Keratinocyte (primary cell): ENCODE measurements at regions not wholly inside any gene's neighbourhood (a gene's known extent, or its start where the extent isn't known, plus 50 kb on each side); places are given as distances from the start of the nearest gene placed in this dataset.

Experiments
- DNase-seq: peaks from one replicate; pipeline ENCODE4 v3.0.0-alpha.2; 2011; ENCODE audit warnings: low read depth, missing footprints, low spot score
- FAIRE-seq: peaks from 2 replicates; lab custom pipeline; 2011; peaks lifted over from hg19 to GRCh38; lab: Jason Lieb, UNC
- H2AFZ ChIP-seq: 2 replicates; pipeline ENCODE4 v1.6.0; 2012; ENCODE audit warnings: low read length, control low read depth, inconsistent platforms; ENCODE audit not compliant: control insufficient read depth
- H3K27ac ChIP-seq: 2 replicates; pipeline ENCODE4 v1.5.1; 2011; ENCODE audit warnings: low read length; ENCODE audit not compliant: control insufficient read depth, insufficient read depth
- H3K27me3 ChIP-seq: 3 replicates; pipeline ENCODE4 v1.6.0; 2011; ENCODE audit warnings: low read length; ENCODE audit not compliant: control insufficient read depth, insufficient read depth; ENCODE audit errors: extremely low read depth
- H3K36me3 ChIP-seq, 2 experiments: 2 replicates in 1 of 2; 3 replicates in 1 of 2; pipeline ENCODE4 v1.5.1; 2011; ENCODE audit warnings: low read length in 2 of 2, mild to moderate bottlenecking in 1 of 2; ENCODE audit not compliant: control insufficient read depth in 2 of 2, insufficient read depth in 2 of 2; ENCODE audit errors: extremely low read depth in 1 of 2
- H3K4me1 ChIP-seq: 3 replicates; pipeline ENCODE4 v1.5.1; 2011; ENCODE audit warnings: low read length; ENCODE audit not compliant: control insufficient read depth, insufficient read depth; ENCODE audit errors: extremely low read depth
- H3K4me2 ChIP-seq: 3 replicates; pipeline ENCODE4 v1.6.0; 2011; ENCODE audit warnings: low read depth, low read length; ENCODE audit not compliant: control insufficient read depth, insufficient read depth; ENCODE audit errors: extremely low read depth
- H3K4me3 ChIP-seq, 3 experiments: fragments of 200-600 bp in 1 of 3; sonication (generic) in 1 of 3; 2 replicates in 2 of 3; 3 replicates in 1 of 3; pipeline ENCODE4 v1.5.1; 2011 to 2016; ENCODE audit warnings: low read length in 3 of 3, mild to moderate bottlenecking in 3 of 3, control low read depth in 2 of 3, inconsistent platforms in 1 of 3, low read depth in 1 of 3, mixed read lengths in 1 of 3, mixed run types in 1 of 3, moderate library complexity in 1 of 3; ENCODE audit not compliant: control insufficient read depth in 2 of 3, insufficient read depth in 2 of 3; ENCODE audit errors: extremely low read depth in 1 of 3
- H3K79me2 ChIP-seq: 2 replicates; pipeline ENCODE4 v1.6.0; 2012; ENCODE audit warnings: low read length; ENCODE audit not compliant: control insufficient read depth, insufficient read depth
- H3K9ac ChIP-seq: 3 replicates; pipeline ENCODE4 v1.6.0; 2011; ENCODE audit warnings: low read length; ENCODE audit not compliant: control insufficient read depth, insufficient read depth; ENCODE audit errors: extremely low read depth
- H3K9me1 ChIP-seq: 3 replicates; pipeline ENCODE4 v1.6.0; 2011; ENCODE audit warnings: low read length; ENCODE audit not compliant: control insufficient read depth, insufficient read depth; ENCODE audit errors: extremely low read depth
- H3K9me3 ChIP-seq: 2 replicates; pipeline ENCODE4 v1.5.1; 2012; ENCODE audit warnings: low read depth, low read length; ENCODE audit not compliant: control insufficient read depth
- H4K20me1 ChIP-seq: 3 replicates; pipeline ENCODE4 v1.6.0; 2011; ENCODE audit warnings: low read length; ENCODE audit not compliant: control insufficient read depth, insufficient read depth; ENCODE audit errors: extremely low read depth
- EZH2 ChIP-seq: IDR thresholded peaks from one replicate; pipeline ENCODE4 v1.6.1; 2012; ENCODE audit warnings: inconsistent platforms, mild to moderate bottlenecking, low read length, moderate library complexity
- dilution Hi-C: fragments of 300-500 bp; cut with MboI; formaldehyde crosslinking; loops from one replicate; pipeline ENCODE4 v1.7.0; 2020; ENCODE audit warnings: low sequenced_read_pairs; ENCODE audit not compliant: extremely low pct_ligation_motif_present
- TF ChIP-seq, protein P1 (sequence below), 3 experiments: IDR thresholded peaks in 1 of 3; conservative IDR thresholded peaks in 1 of 3; optimal IDR thresholded peaks in 1 of 3; 2 replicates in 2 of 3; 3 replicates in 1 of 3; pipeline versions ENCODE3 to v1.5.1; 2011; ENCODE audit warnings: low read length in 3 of 3, mild to moderate bottlenecking in 3 of 3, moderate library complexity in 2 of 3, control low read depth in 1 of 3, inconsistent platforms in 1 of 3; ENCODE audit not compliant: insufficient read depth in 2 of 3; ENCODE audit errors: extremely low read depth in 1 of 3

DNA sequence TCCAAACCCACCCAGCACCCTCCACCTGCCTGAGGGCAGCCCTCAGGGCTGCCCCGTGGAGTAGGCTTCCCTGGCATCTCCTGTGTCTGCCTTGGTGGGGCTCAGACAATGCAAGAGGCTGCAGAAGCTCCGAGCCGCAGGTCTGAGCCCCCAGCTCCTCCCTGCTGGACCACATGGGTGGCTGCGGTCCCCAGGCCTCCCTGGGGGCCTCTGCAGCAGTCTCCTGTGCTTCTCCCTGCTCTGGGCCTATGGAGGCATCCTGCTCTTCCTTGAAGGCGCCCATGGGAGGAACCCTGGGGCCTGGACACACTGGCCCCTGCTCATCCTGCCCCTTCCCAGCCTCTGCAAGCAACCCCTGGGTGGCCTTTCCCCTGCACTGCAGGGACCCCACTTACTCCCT is 86.1 kb upstream of the ACTRT2 start:
- FAIRE-seq, result no peak
- no peak overlapping the region for H3K9ac ChIP-seq
- H3K27ac ChIP-seq, result no peak overlapping the region
- peaks cover 29% of the 10 kb centered on the region for H3K9me3 ChIP-seq
- no peak overlapping the region for H3K4me2 ChIP-seq
- no peaks in the 10 kb centered on the region for H3K36me3 ChIP-seq
- no peaks in the 10 kb centered on the region for H3K4me1 ChIP-seq
- no peaks in the 10 kb centered on the region for H3K79me2 ChIP-seq
- no peak for DNase-seq
- TF ChIP-seq EZH2, result no peak
- TF ChIP-seq, protein P1, sequence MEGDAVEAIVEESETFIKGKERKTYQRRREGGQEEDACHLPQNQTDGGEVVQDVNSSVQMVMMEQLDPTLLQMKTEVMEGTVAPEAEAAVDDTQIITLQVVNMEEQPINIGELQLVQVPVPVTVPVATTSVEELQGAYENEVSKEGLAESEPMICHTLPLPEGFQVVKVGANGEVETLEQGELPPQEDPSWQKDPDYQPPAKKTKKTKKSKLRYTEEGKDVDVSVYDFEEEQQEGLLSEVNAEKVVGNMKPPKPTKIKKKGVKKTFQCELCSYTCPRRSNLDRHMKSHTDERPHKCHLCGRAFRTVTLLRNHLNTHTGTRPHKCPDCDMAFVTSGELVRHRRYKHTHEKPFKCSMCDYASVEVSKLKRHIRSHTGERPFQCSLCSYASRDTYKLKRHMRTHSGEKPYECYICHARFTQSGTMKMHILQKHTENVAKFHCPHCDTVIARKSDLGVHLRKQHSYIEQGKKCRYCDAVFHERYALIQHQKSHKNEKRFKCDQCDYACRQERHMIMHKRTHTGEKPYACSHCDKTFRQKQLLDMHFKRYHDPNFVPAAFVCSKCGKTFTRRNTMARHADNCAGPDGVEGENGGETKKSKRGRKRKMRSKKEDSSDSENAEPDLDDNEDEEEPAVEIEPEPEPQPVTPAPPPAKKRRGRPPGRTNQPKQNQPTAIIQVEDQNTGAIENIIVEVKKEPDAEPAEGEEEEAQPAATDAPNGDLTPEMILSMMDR (optimal IDR thresholded peaks at IDR 0.05 in 1 of 3, IDR thresholded peaks at IDR 0.05 in 1 of 3, conservative IDR thresholded peaks at IDR 0.05 in 1 of 3; ENCODE audit: extremely low read depth in 1 of 3, insufficient read depth in 2 of 3, low read length in 3 of 3), result no peak
- no peak overlapping the region for H3K4me3 ChIP-seq
- dilution Hi-C loops, result no loop called here
- no peaks in the 10 kb centered on the region for H3K9me1 ChIP-seq
- H2AFZ ChIP-seq, result no peak overlapping the region
- no peaks in the 10 kb centered on the region for H3K27me3 ChIP-seq
- H4K20me1 ChIP-seq, result no peaks in the 10 kb centered on the region

DNA sequence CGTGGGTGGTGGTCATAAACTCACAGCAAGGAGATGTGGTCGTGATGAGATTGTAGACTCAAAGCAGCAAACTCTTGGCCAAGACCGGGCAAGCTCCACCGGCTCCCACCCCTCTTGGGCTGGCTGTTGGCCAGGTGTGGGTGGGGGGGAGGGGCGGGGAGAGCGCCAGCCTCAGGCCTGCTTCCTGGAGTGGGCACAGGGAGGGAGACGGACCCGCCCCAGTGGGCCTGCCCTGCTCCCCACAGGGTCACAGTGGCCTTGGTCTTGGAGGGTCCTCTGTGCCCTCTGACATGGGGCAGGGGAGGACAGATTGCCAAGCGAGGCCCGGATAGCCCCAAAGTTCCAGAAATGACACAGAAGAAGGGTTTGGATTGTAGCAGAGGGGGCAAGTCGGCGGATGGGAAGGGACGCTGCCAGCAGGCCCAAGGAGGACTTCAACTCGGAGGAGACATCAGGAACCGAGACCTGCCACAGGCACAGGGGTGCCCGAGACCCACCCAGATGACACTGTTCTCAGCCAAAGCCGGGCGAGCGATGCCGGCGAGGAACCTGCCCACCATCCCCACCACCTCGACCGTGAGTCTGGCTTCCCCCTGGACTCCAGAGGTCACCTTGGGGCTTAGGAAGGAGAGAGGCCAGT is 85.4 kb upstream of the ACTRT2 start:
- Histone ChIP-seq H3K9ac (no peak overlapping the region), H2AFZ (no peak overlapping the region), H3K79me2 (no peaks in the 10 kb centered on the region), H4K20me1 (no peaks in the 10 kb centered on the region), H3K27ac (no peak overlapping the region), H3K27me3 (no peaks in the 10 kb centered on the region), H3K4me3 (no peak overlapping the region), H3K4me1 (no peaks in the 10 kb centered on the region), H3K9me3 (peaks cover 29% of the 10 kb centered on the region), H3K4me2 (no peak overlapping the region), H3K36me3 (no peaks in the 10 kb centered on the region), H3K9me1 (no peaks in the 10 kb centered on the region)
- TF ChIP-seq EZH2, result no peak
- TF ChIP-seq, protein P1 (optimal IDR thresholded peaks at IDR 0.05 in 1 of 3, IDR thresholded peaks at IDR 0.05 in 1 of 3, conservative IDR thresholded peaks at IDR 0.05 in 1 of 3; ENCODE audit: extremely low read depth in 1 of 3, insufficient read depth in 2 of 3, low read length in 3 of 3), result no peak
- DNase-seq, result no peak
- dilution Hi-C loops, result no loop called here
- no peak for FAIRE-seq
